G401.6 (cell line): ENCODE measurements at regions not wholly inside any gene's neighbourhood (a gene's known extent, or its start where the extent isn't known, plus 50 kb on each side); places are given as distances from the start of the nearest gene placed in this dataset.
"Not testable (repeated sequence)": the region's sequence is repeated elsewhere in the genome, so short reads cannot be mapped to it uniquely, and the experiment has no call there.

Experiments
- FAIRE-seq: peaks from 2 replicates; lab custom pipeline; 2012; peaks lifted over from hg19 to GRCh38; lab: Jason Lieb, UNC

GRCh38 chrY:18906198-18906597 is 132.7 kb upstream of the HSFY2 start:
- FAIRE-seq = not testable (repeated sequence)

DNA sequence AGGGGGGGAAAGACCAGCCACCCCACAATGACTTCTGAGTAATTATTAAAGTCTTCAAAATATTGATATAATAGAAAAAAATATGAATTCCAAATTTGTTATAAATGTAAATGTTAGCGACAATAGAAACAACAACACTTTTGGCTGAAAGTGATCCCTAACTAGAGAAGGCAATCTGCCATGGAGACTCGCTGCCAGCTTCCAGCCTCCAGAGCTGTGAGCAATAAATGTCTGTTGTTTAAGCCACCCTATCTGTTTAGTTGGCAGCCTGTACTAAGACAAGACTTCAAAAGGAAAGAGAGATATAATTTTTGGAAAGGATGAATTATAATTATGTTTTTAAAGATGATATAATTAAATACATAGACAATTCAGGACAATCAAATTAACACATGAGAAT is 130.8 kb upstream of the HSFY2 start:
- FAIRE-seq = no peak

- FAIRE-seq = no peak
Observed at GRCh38 chrY:18891994-18892393, 118.5 kb upstream of the HSFY2 start.

GRCh38 chrY:18889548-18889947 is 116.0 kb upstream of the HSFY2 start:
- FAIRE-seq = no peak

- FAIRE-seq = no peak
Observed at GRCh38 chrY:18884748-18885147, 111.2 kb upstream of the HSFY2 start.

GRCh38 chrY:18869145-18869544 is 95.6 kb upstream of the HSFY2 start:
- not testable (repeated sequence) for FAIRE-seq

DNA sequence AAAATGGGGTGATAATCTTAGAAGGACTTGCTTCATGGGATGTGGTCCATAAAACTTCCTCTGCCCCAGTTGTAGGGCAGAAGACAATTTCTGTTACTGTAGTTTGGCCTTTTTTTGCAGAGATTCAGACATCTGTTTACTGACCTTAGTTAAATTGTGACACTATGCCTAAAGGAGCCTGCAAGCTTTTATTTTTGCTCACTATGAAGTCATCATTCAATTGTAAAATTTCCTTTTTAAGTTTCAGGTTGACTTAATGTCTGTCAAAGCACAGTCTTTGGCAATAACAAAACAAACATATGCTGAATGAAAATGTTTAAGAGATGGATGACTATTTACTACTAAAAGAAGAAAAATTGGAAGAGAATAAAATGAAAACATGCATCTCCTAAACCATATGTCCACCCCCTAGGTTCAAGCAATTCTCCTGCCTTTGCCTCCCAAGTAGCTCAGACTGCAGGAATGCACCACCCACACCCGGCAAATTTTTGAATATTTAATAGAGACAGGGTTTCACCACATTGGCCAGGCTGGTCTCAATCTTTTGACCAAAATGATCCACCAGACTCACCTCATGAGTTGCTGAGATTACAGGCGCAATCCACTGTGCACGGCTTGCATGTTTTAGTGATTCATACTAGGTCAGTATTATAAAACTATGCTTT is 93.5 kb upstream of the HSFY2 start:
- not testable (repeated sequence) for FAIRE-seq

- peak; percentile 45 for FAIRE-seq
Observed at GRCh38 chrY:18860856-18861255, 87.3 kb upstream of the HSFY2 start.

GRCh38 chrY:18858484-18859191 is 85.1 kb upstream of the HSFY2 start:
- not testable (repeated sequence) for FAIRE-seq

DNA sequence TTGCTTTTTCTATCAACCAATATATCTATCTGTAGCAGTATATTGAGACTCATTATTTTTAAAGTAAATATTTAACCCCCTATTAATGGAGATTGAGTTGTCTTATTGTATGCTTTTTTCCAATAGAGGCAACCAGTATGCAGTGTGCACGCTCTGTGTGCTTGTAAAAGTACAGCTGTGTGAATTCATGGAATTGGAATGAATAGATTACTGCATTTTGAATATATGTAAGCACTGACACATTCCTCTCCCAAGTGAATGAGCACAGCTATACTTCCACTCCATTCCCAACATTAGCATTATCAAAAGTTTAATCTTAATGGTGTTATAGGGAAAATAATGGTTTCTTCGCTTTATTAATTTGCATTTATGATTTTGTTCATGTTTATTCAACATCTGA is 81.6 kb upstream of the HSFY2 start:
- FAIRE-seq = not testable (repeated sequence)

DNA sequence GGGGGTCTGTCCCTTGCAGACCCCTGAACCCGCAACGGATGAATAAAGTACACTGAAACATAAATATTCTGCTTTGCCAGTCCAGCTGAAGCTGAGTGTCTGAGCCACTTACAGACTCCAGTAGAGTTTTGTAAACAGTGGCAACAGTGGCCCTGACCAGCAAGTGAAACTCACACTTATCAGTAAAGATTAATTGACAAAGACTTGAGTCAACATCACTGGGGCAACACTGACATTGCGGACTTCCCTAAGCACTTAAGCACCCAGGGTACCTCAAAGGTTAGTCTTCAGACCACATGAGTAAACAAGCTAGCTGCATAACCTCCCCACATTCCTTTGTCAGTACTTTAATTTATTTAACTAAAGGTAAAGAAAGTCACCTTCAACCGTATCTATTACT is 79.8 kb upstream of the HSFY2 start:
- FAIRE-seq = not testable (repeated sequence)

- not testable (repeated sequence) for FAIRE-seq
Observed at GRCh38 chrY:18836643-18837042, 63.1 kb upstream of the HSFY2 start.
